Choroid plexus epithelial cell (primary cell): ENCODE measurements at regions not wholly inside any gene's neighbourhood (a gene's known extent, or its start where the extent isn't known, plus 50 kb on each side); places are given as distances from the start of the nearest gene placed in this dataset.

Experiments used
- DNase-seq: peaks from one replicate; pipeline ENCODE4 v3.0.0-alpha.2; 2010; ENCODE audit warnings: low read depth
- H3K4me3 ChIP-seq: 2 replicates; pipeline ENCODE4 v1.5.1; 2011; ENCODE audit warnings: low read depth, mild to moderate bottlenecking, control low read depth, low read length, moderate library complexity
- TF ChIP-seq, protein P1 (sequence below): conservative IDR thresholded peaks from 2 replicates; pipeline ENCODE4 v1.5.1; 2011; ENCODE audit warnings: low read depth, mild to moderate bottlenecking, control low read depth, inconsistent platforms, low read length, moderate library complexity

DNA sequence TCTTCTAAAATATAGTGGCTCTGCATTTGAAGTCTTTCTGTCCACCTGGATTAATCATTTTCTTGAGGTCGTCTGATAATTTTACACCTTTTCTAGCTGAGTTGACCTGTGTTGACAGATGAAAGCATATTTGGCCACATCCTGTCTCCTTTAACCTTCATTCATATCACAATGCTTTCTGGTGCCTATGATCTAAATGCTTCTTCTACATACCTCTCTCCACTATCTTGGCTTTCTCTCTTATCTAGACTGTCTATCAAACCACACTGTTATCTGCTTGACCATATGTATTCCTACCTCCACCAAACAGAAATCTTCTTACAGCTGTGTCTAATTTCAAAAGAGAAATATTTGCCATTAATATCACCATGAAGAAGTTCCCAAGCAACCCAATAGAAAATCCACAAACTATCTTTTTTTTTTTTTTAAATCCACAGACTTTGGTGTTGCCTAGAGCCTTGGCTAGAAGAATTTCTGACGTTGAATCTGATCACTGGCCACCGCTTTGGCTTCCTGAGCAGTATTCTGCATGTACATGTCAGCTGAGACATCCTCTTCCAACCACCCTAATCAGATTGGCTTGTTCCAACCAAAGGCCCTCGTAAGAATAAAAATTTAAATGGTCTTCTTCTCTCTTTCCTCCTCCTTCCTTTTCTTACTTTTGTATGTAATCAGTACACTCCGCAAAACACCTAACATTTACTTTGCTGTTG lies 66.3 kb upstream of the SP4 start:
- no peak overlapping the region for H3K4me3 ChIP-seq
- TF ChIP-seq, protein P1, sequence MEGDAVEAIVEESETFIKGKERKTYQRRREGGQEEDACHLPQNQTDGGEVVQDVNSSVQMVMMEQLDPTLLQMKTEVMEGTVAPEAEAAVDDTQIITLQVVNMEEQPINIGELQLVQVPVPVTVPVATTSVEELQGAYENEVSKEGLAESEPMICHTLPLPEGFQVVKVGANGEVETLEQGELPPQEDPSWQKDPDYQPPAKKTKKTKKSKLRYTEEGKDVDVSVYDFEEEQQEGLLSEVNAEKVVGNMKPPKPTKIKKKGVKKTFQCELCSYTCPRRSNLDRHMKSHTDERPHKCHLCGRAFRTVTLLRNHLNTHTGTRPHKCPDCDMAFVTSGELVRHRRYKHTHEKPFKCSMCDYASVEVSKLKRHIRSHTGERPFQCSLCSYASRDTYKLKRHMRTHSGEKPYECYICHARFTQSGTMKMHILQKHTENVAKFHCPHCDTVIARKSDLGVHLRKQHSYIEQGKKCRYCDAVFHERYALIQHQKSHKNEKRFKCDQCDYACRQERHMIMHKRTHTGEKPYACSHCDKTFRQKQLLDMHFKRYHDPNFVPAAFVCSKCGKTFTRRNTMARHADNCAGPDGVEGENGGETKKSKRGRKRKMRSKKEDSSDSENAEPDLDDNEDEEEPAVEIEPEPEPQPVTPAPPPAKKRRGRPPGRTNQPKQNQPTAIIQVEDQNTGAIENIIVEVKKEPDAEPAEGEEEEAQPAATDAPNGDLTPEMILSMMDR = no peak
- no peak for DNase-seq

- DNase-seq = peak; percentile 40
- H3K4me3 ChIP-seq = no peak overlapping the region
- TF ChIP-seq, protein P1 = no peak
These were observed 63.0 kb upstream of the SP4 start for GRCh38 chr7:21364801-21365271.

- no peak overlapping the region for H3K4me3 ChIP-seq
- DNase-seq = peak; percentile 87
- TF ChIP-seq, protein P1 = no peak
These were observed 61.8 kb upstream of the SP4 start for GRCh38 chr7:21365866-21366624.

DNA sequence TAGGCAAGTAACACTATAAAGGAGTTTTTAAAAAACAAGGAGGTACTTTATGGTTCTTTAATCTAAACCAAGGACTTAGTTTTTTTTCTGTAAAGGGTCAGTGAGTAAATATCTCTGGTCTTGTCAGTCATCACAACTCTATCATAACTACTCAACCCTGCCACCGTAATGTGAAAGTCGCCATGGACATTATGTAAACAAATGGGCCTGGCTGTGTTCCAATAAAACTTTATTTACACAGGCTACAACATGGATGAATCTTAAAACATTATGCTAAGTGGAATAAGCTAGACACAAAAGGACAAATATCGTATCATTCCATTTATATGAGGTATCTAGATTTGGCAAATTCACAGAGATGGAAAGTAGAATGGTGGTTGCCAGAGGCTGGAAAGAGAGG lies 60.8 kb upstream of the SP4 start:
- DNase-seq = no peak
- TF ChIP-seq, protein P1 = no peak
- no peak overlapping the region for H3K4me3 ChIP-seq

DNA sequence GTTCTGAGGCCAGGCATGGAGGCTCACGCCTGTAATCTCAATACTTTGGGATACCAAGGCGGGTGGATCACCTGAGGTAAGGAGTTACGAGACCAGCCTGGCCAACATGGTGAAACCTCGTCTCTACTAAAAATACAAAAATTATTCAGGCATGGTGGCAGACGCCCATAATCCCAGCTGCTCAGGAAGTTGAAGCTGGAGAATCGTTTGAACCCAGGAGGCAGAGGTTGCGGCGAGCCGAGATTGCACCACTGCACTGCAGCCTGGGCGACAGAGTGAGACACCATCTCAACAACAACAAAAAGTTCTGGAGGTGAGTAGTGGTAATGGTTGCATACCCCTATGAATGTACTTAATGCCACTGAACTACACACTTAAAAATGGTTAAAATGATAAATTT lies 60.3 kb upstream of the SP4 start:
- H3K4me3 ChIP-seq = no peak overlapping the region
- TF ChIP-seq, protein P1 = no peak
- no peak for DNase-seq

GRCh38 chr7:21368317-21368716 lies 59.6 kb upstream of the SP4 start:
- DNase-seq = no peak
- TF ChIP-seq, protein P1 = no peak
- H3K4me3 ChIP-seq = no peak overlapping the region
